ENCODE measurements at regions not wholly inside any gene's neighbourhood (a gene's known extent, or its start where the extent isn't known, plus 50 kb on each side); places are given as distances from the start of the nearest gene placed in this dataset.

DNA sequence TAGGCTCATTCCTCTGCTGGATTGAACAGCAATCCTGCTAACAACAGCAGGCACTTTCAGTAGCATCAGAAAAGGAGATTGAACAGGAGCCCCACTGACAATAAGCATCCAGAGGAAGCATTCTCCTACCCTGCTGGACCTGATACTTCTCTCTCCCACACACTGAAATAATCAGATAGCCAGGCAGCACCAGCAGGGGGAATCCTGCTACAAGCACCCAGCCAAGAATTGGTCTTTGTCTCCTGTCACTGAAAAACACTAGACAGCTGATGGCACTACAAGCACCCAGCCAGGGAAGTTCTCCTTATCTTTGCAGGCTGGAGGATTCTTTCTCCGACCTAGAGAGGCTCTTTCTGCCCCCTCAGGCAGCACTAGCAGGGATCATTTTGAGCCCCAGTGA, 444.3 kb upstream of the GRIA3 start (continued):
- TF ChIP-seq, protein P1, sequence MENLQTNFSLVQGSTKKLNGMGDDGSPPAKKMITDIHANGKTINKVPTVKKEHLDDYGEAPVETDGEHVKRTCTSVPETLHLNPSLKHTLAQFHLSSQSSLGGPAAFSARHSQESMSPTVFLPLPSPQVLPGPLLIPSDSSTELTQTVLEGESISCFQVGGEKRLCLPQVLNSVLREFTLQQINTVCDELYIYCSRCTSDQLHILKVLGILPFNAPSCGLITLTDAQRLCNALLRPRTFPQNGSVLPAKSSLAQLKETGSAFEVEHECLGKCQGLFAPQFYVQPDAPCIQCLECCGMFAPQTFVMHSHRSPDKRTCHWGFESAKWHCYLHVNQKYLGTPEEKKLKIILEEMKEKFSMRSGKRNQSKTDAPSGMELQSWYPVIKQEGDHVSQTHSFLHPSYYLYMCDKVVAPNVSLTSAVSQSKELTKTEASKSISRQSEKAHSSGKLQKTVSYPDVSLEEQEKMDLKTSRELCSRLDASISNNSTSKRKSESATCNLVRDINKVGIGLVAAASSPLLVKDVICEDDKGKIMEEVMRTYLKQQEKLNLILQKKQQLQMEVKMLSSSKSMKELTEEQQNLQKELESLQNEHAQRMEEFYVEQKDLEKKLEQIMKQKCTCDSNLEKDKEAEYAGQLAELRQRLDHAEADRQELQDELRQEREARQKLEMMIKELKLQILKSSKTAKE (IDR thresholded peaks at IDR 0.05; ENCODE audit: low read depth, poor library complexity, severe bottlenecking) = no peak
- TF ChIP-seq SP1 (IDR thresholded peaks at IDR 0.05; ENCODE audit: low read depth, low read length) (no peak), MYB (IDR thresholded peaks at IDR 0.05; ENCODE audit: borderline replicate concordance, low read depth, low read length) (no peak), NRF1 (conservative IDR thresholded peaks at IDR 0.05; ENCODE audit: low read depth, low read length) (no peak), JUND (IDR thresholded peaks at IDR 0.05; ENCODE audit: low read depth, low read length) (no peak), RB1 (IDR thresholded peaks at IDR 0.05; ENCODE audit: borderline replicate concordance) (no peak)

DNA sequence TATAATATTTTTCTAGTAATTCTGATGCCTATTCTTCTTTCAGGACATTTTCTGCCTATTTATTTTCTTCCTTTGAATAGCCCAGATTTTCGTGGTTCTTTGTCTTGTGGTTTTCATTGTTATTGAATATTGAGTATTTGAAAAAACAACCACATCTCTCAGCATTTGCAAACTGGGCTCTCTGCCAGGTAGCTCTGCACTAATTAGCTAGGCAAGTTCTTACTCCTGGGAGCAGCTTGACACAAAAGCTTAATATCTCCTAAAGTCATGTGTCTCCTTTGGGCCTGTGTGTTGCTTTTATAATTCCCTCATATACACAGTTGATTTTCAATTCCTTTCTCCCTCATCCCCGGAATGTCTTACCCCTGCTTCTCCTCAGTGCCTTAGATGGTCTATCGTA, 413.5 kb upstream of the GRIA3 start:
- in situ Hi-C loops (cut with MboI) (no loop called here), intact Hi-C loops (cut with micrococcal nuclease; ENCODE audit: unreplicated experiment) (no loop called here)
- no peak for DNase-seq (ENCODE audit: low read depth, low spot score)
- ATAC-seq = no peak
- H3K4me1 ChIP-seq (ENCODE audit: control insufficient read depth, insufficient read depth, low read length) = no peaks in the 10 kb centered on the region
- no peak for FAIRE-seq
- H4K20me1 ChIP-seq (ENCODE audit: control insufficient read depth, insufficient read depth) = no peaks in the 10 kb centered on the region
- H3K79me2 ChIP-seq (ENCODE audit: control insufficient read depth, insufficient read depth, low read length) = no peaks in the 10 kb centered on the region
- WGBS (ENCODE audit: insufficient coverage, insufficient replicate concordance, low lambda C conversion rate, missing lambda C conversion rate) = 0% methylated on average over 3 of the region's 3 CpGs
- no peaks in the 10 kb centered on the region for H3K9me3 ChIP-seq (replicated peaks; ENCODE audit: control insufficient read depth, insufficient read depth, low read length)
- no peak overlapping the region for H3K4me2 ChIP-seq (ENCODE audit: control insufficient read depth, insufficient read depth)
- CTCF ChIA-PET = no interaction called here
- RAD21 ChIA-PET (ENCODE audit: unreplicated experiment) = no interaction called here
- H3K4me3 ChIP-seq = no peak overlapping the region
- no peak overlapping the region for H3K9ac ChIP-seq (ENCODE audit: control insufficient read depth, insufficient read depth, low read length)
- POLR2A ChIA-PET = no interaction called here
- SMC1A ChIA-PET (ENCODE audit: uncharacterized antibody, unreplicated experiment) = no interaction called here
- BruUV-seq (replicated peaks) = no TSS peak
- no peak overlapping the region for H3K27ac ChIP-seq (ENCODE audit: control insufficient read depth, insufficient read depth)
- TF ChIP-seq KAT2A (conservative IDR thresholded peaks at IDR 0.05; ENCODE audit: control insufficient read depth, low read depth, low read length) = no peak
- TF ChIP-seq SMARCA5 (IDR thresholded peaks at IDR 0.05) = no peak
- no peak for TF ChIP-seq CEBPB (IDR thresholded peaks at IDR 0.05; ENCODE audit: borderline replicate concordance in 1 of 2, low read depth in 2 of 2, low read length in 2 of 2)
- no peak overlapping the region for H2AFZ ChIP-seq (ENCODE audit: control insufficient read depth, low read depth, low read length)
- H3K36me3 ChIP-seq (ENCODE audit: control insufficient read depth in 2 of 2, insufficient read depth in 2 of 2, low read length in 1 of 2) = no peaks in the 10 kb centered on the region
- H3K27me3 ChIP-seq (replicated peaks in 1 of 2; ENCODE audit: control insufficient read depth in 2 of 2, insufficient read depth in 2 of 2, low read length in 1 of 2) = no peaks in the 10 kb centered on the region

Measured in GM12878 (cell line).